KMS-11 (cell line): ENCODE measurements at regions not wholly inside any gene's neighbourhood (a gene's known extent, or its start where the extent isn't known, plus 50 kb on each side); places are given as distances from the start of the nearest gene placed in this dataset.

ENCODE experiments used
- H2AFZ ChIP-seq: fragments of 200-600 bp; sonication (generic); 2 replicates; pipeline ENCODE4 v1.6.1; 2016; ENCODE audit warnings: antibody characterized with exemption, mixed run types, low read depth
- H3K27ac ChIP-seq: fragments of 200-600 bp; sonication (generic); 2 replicates; pipeline ENCODE4 v1.6.1; 2016; ENCODE audit warnings: mild to moderate bottlenecking, mixed run types
- H3K27me3 ChIP-seq: fragments of 200-600 bp; sonication (generic); 2 replicates; pipeline ENCODE4 v1.6.1; 2017; ENCODE audit warnings: mild to moderate bottlenecking, low read depth, mixed run types, moderate library complexity; ENCODE audit not compliant: insufficient read depth
- H3K36me3 ChIP-seq: fragments of 200-600 bp; sonication (generic); 2 replicates; pipeline ENCODE4 v1.6.1; 2017; ENCODE audit warnings: mild to moderate bottlenecking, mixed run types; ENCODE audit not compliant: insufficient read depth
- H3K4me1 ChIP-seq: fragments of 200-600 bp; sonication (generic); 2 replicates; pipeline ENCODE4 v1.6.1; 2016; ENCODE audit warnings: mild to moderate bottlenecking, low read depth, mixed run types; ENCODE audit not compliant: poor library complexity, severe bottlenecking
- H3K4me2 ChIP-seq: fragments of 200-600 bp; sonication (generic); 2 replicates; pipeline ENCODE4 v1.7.0; 2016; ENCODE audit warnings: mild to moderate bottlenecking, mixed run types
- H3K4me3 ChIP-seq: fragments of 200-600 bp; sonication (generic); IDR thresholded peaks from 2 replicates; pipeline ENCODE4 v1.6.1; 2017; ENCODE audit warnings: low read depth, low read length, mixed read lengths; ENCODE audit not compliant: insufficient read depth
- H3K79me2 ChIP-seq: fragments of 200-600 bp; sonication (generic); 2 replicates; pipeline ENCODE4 v1.6.1; 2016; ENCODE audit warnings: low read depth, mixed run types; ENCODE audit not compliant: insufficient read depth
- H3K9ac ChIP-seq: fragments of 200-600 bp; sonication (generic); 2 replicates; pipeline ENCODE4 v1.6.1; 2016; ENCODE audit warnings: mild to moderate bottlenecking, mixed run types
- H4K20me1 ChIP-seq: fragments of 200-600 bp; sonication (generic); 2 replicates; pipeline ENCODE4 v1.6.1; 2016; ENCODE audit warnings: mild to moderate bottlenecking, mixed run types; ENCODE audit not compliant: insufficient read depth
- CTCF ChIP-seq: fragments of 200-600 bp; sonication (generic); conservative IDR thresholded peaks from 2 replicates; pipeline ENCODE4 v1.6.1; 2017; ENCODE audit warnings: low read depth, mild to moderate bottlenecking, antibody characterized with exemption, low read length, moderate library complexity, mixed read lengths

- Histone ChIP-seq H3K27me3 (no peaks in the 10 kb centered on the region), H3K36me3 (no peaks in the 10 kb centered on the region), H3K4me1 (no peaks in the 10 kb centered on the region), H3K9ac (no peak overlapping the region), H3K4me3 (no peak overlapping the region), H4K20me1 (no peaks in the 10 kb centered on the region), H2AFZ (no peak overlapping the region), H3K27ac (no peak overlapping the region), H3K4me2 (no peak overlapping the region), H3K79me2 (no peaks in the 10 kb centered on the region)
- TF ChIP-seq CTCF: no peak
These were observed 606.5 kb upstream of the PFKP start for GRCh38 chr10:2460812-2461211.

GRCh38 chr10:2459713-2460112, 607.6 kb upstream of the PFKP start:
- Histone ChIP-seq H4K20me1 (no peaks in the 10 kb centered on the region), H3K9ac (no peak overlapping the region), H3K4me1 (no peaks in the 10 kb centered on the region), H3K79me2 (no peaks in the 10 kb centered on the region), H3K27ac (no peak overlapping the region), H2AFZ (no peak overlapping the region), H3K4me3 (no peak overlapping the region), H3K36me3 (no peaks in the 10 kb centered on the region), H3K4me2 (no peak overlapping the region), H3K27me3 (no peaks in the 10 kb centered on the region)
- no peak for TF ChIP-seq CTCF

- H3K4me1 ChIP-seq: no peaks in the 10 kb centered on the region
- H3K9ac ChIP-seq: no peak overlapping the region
- no peak overlapping the region for H3K4me3 ChIP-seq
- no peak overlapping the region for H3K27ac ChIP-seq
- H3K27me3 ChIP-seq: no peaks in the 10 kb centered on the region
- H3K36me3 ChIP-seq: no peaks in the 10 kb centered on the region
- H4K20me1 ChIP-seq: no peaks in the 10 kb centered on the region
- no peak for TF ChIP-seq CTCF
- H2AFZ ChIP-seq: no peak overlapping the region
- H3K79me2 ChIP-seq: no peaks in the 10 kb centered on the region
- H3K4me2 ChIP-seq: no peak overlapping the region
These were observed 610.5 kb upstream of the PFKP start for GRCh38 chr10:2456834-2457233.

- Histone ChIP-seq H3K4me2 (no peak overlapping the region), H4K20me1 (no peaks in the 10 kb centered on the region), H3K27ac (no peak overlapping the region), H3K79me2 (no peaks in the 10 kb centered on the region), H3K9ac (no peak overlapping the region), H3K27me3 (no peaks in the 10 kb centered on the region), H3K4me3 (no peak overlapping the region), H3K4me1 (no peaks in the 10 kb centered on the region), H3K36me3 (no peaks in the 10 kb centered on the region), H2AFZ (no peak overlapping the region)
- no peak for TF ChIP-seq CTCF
These were observed 622.0 kb upstream of the PFKP start for GRCh38 chr10:2445370-2445769.

GRCh38 chr10:2439983-2440382, 627.4 kb upstream of the PFKP start:
- Histone ChIP-seq H4K20me1 (no peaks in the 10 kb centered on the region), H2AFZ (no peak overlapping the region), H3K36me3 (no peaks in the 10 kb centered on the region), H3K4me2 (no peak overlapping the region), H3K4me1 (no peaks in the 10 kb centered on the region), H3K4me3 (no peak overlapping the region), H3K27me3 (no peaks in the 10 kb centered on the region), H3K9ac (no peak overlapping the region), H3K79me2 (no peaks in the 10 kb centered on the region), H3K27ac (no peak overlapping the region)
- no peak for TF ChIP-seq CTCF
